T-cell (primary cell): ENCODE measurements at regions not wholly inside any gene's neighbourhood (a gene's known extent, or its start where the extent isn't known, plus 50 kb on each side); places are given as distances from the start of the nearest gene placed in this dataset.

Experiments used
- ATAC-seq, 4 experiments: fragments of 200-7000 bp in 3 of 4; fragments of 150-1000 bp in 1 of 4; cut with Tn5 transposase; replicated peaks in 1 of 4; 1 replicate in 3 of 4; 2 replicates in 1 of 4; pipeline ENCODE4 v1.10.0; 2021; ENCODE audit warnings: moderate library complexity in 3 of 4, mild to moderate bottlenecking in 2 of 4, moderate number of reproducible peaks in 1 of 4
- CTCF ChIA-PET, 2 donors: fragments of 300-600 bp; sonication (Branson Sonifier 250); formaldehyde crosslinking; loops; one replicate each; lab custom pipeline; 2022; ENCODE audit warnings: antibody characterized with exemption in 2 of 2; lab: Charles Lee
- POLR2A ChIA-PET, 2 donors: fragments of 300-600 bp; sonication (Branson Sonifier 250); formaldehyde crosslinking; loops; one replicate each; lab custom pipeline; 2022; ENCODE audit warnings: antibody characterized with exemption in 2 of 2; lab: Charles Lee
- DNase-seq, 35 experiments: peaks; one replicate each; pipeline versions ENCODE4 v3.0.0 to v3.0.0-alpha.2; 2013 to 2023
- H3K27ac ChIP-seq: one replicate; pipeline ENCODE4 v1.5.1; 2013; ENCODE audit warnings: low read length
- H3K27me3 ChIP-seq, 2 experiments: replicated peaks in 1 of 2; 1 replicate in 1 of 2; 2 replicates in 1 of 2; pipeline versions ENCODE4 v1.6.1 to v1.7.0; 2013; ENCODE audit warnings: low read length in 1 of 2, mixed read lengths in 1 of 2; ENCODE audit not compliant: control insufficient read depth in 2 of 2, insufficient read depth in 2 of 2; ENCODE audit errors: extremely low read depth in 1 of 2
- H3K36me3 ChIP-seq, 2 donors: 1 replicate in 1 of 2; 2 replicates in 1 of 2; pipeline versions ENCODE4 v1.6.1 to v1.7.0; 2013; ENCODE audit warnings: low read length in 1 of 2; ENCODE audit not compliant: control insufficient read depth in 2 of 2, insufficient read depth in 1 of 2; ENCODE audit errors: extremely low read depth in 1 of 2
- H3K4me1 ChIP-seq, 2 experiments: 1 replicate in 1 of 2; 2 replicates in 1 of 2; pipeline versions ENCODE4 v1.6.1 to v1.7.0; 2013; ENCODE audit warnings: low read length in 2 of 2, mixed read lengths in 1 of 2; ENCODE audit not compliant: insufficient read depth in 2 of 2, control insufficient read depth in 1 of 2; ENCODE audit errors: extremely low read depth in 1 of 2
- H3K4me3 ChIP-seq, 2 donors: 1 replicate in 1 of 2; 2 replicates in 1 of 2; pipeline versions ENCODE4 v1.5.1 to v1.7.0; 2013; ENCODE audit warnings: mild to moderate bottlenecking in 2 of 2, low read length in 1 of 2, moderate library complexity in 1 of 2; ENCODE audit not compliant: control insufficient read depth in 1 of 2; ENCODE audit errors: extremely low read depth in 1 of 2
- H3K9me3 ChIP-seq: 2 replicates; pipeline ENCODE4 v1.7.0; 2013
- H3K27ac Mint-ChIP-seq, 2 donors: one replicate each; pipeline ENCODE4 v1.8.0; 2020 to 2021; ENCODE audit warnings: mild to moderate bottlenecking in 2 of 2, mixed read lengths in 2 of 2
- H3K27me3 Mint-ChIP-seq, 2 donors: one replicate each; pipeline ENCODE4 v1.8.0; 2021 to 2022; ENCODE audit warnings: mixed read lengths in 2 of 2
- H3K36me3 Mint-ChIP-seq: one replicate; pipeline ENCODE4 v1.8.0; 2021; ENCODE audit warnings: mixed read lengths
- H3K4me1 Mint-ChIP-seq, 3 donors: one replicate each; pipeline ENCODE4 v1.8.0; 2020 to 2022; ENCODE audit warnings: mixed read lengths in 3 of 3, mild to moderate bottlenecking in 1 of 3
- H3K4me3 Mint-ChIP-seq, 3 donors: one replicate each; pipeline ENCODE4 v1.8.0; 2020 to 2022; ENCODE audit warnings: mild to moderate bottlenecking in 3 of 3, mixed read lengths in 3 of 3, moderate library complexity in 3 of 3
- H3K9me3 Mint-ChIP-seq, 3 donors: one replicate each; pipeline ENCODE4 v1.8.0; 2020 to 2022; ENCODE audit warnings: mixed read lengths in 3 of 3
- WGBS: methylation state at CpG from one replicate; pipeline ENCODE4 v1.1.5; 2013; ENCODE audit warnings: missing lambda C conversion rate; ENCODE audit not compliant: insufficient coverage; 5-methylcytosine and 5-hydroxymethylcytosine counted together

- Mint-ChIP-seq H3K36me3 (no peaks in the 10 kb centered on the region), H3K4me1 (peaks cover 0 to 2% (median 0%) of the 10 kb centered on the region in 3 donors), H3K27me3 (peaks cover 1 to 6% of the 10 kb centered on the region in 2 donors), H3K9me3 (peaks cover 3 to 4% (median 4%) of the 10 kb centered on the region in 3 donors), H3K27ac (no peak overlapping the region), H3K4me3 (no peak overlapping the region)
- no peaks in the 10 kb centered on the region for H3K36me3 ChIP-seq
- no peak overlapping the region for H3K4me3 ChIP-seq
- DNase-seq (no peak), ATAC-seq (no peak)
- H3K27ac ChIP-seq = no peak overlapping the region
- ChIA-PET POLR2A (no interaction called here), CTCF (no interaction called here)
- H3K4me1 ChIP-seq = no peaks in the 10 kb centered on the region
- WGBS = 59% methylated on average over 4 of the region's 6 CpGs
- no peaks in the 10 kb centered on the region for H3K27me3 ChIP-seq
- H3K9me3 ChIP-seq = no peaks in the 10 kb centered on the region
Observed at GRCh38 chr7:33814936-33815335, 90.4 kb upstream of the BMPER start.

DNA sequence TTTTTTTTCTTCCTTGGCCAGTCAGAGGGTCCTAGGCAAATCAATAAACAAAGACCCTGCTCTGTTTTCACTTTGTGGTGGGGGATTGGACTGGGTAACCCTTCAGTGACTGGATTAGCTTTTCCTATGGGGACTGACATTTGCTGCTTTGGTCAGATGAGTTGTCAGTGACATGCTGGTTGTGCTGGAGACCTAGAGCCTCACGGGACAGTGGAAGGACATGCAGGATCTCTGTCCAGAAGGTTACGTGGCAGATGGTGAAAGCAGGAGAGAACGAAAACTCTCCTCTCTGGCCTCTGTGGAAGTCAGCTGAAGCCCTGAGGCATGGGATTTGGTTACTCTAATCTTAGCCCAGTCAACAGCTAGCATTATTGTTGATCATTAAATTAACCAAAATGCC is 90.0 kb upstream of the BMPER start:
- H3K36me3 ChIP-seq = no peaks in the 10 kb centered on the region
- WGBS = 89% methylated on average over 3 of the region's 3 CpGs
- CTCF ChIA-PET = no interaction called here
- no peak overlapping the region for H3K4me3 Mint-ChIP-seq
- peaks cover 1 to 6% of the 10 kb centered on the region in 2 donors for H3K27me3 Mint-ChIP-seq
- H3K9me3 ChIP-seq = no peaks in the 10 kb centered on the region
- DNase-seq (no peak), ATAC-seq (no peak)
- H3K4me3 ChIP-seq = no peak overlapping the region
- no peak overlapping the region for H3K27ac ChIP-seq
- H3K9me3 Mint-ChIP-seq = peaks cover 4 to 6% (median 5%) of the 10 kb centered on the region in 3 donors
- H3K36me3 Mint-ChIP-seq = no peaks in the 10 kb centered on the region
- no peak overlapping the region for H3K27ac Mint-ChIP-seq
- H3K27me3 ChIP-seq = no peaks in the 10 kb centered on the region
- H3K4me1 ChIP-seq = no peaks in the 10 kb centered on the region
- POLR2A ChIA-PET = no interaction called here
- peaks cover 0 to 2% (median 0%) of the 10 kb centered on the region in 3 donors for H3K4me1 Mint-ChIP-seq

- ATAC-seq = no peak
- Histone ChIP-seq H3K4me1 (no peaks in the 10 kb centered on the region), H3K27ac (no peak overlapping the region), H3K9me3 (no peaks in the 10 kb centered on the region), H3K36me3 (no peaks in the 10 kb centered on the region), H3K4me3 (no peak overlapping the region), H3K27me3 (no peaks in the 10 kb centered on the region)
- Mint-ChIP-seq H3K27ac (no peak overlapping the region), H3K36me3 (no peaks in the 10 kb centered on the region), H3K4me3 (no peak overlapping the region), H3K9me3 (peaks cover 3 to 6% (median 5%) of the 10 kb centered on the region in 3 donors), H3K27me3 (peaks cover 1 to 6% of the 10 kb centered on the region in 2 donors), H3K4me1 (peaks cover 0 to 2% (median 0%) of the 10 kb centered on the region in 3 donors)
- ChIA-PET CTCF (interaction anchor here (0.5 to 0.9 kb wide), 2 partner anchors 80 to 117 kb away, joined by 3 to 4 read pairs; no protein-coding TSS in a partner anchor), POLR2A (no interaction called here)
- DNase-seq = no peak
Observed at GRCh38 chr7:33816106-33816505, 89.2 kb upstream of the BMPER start.

DNA sequence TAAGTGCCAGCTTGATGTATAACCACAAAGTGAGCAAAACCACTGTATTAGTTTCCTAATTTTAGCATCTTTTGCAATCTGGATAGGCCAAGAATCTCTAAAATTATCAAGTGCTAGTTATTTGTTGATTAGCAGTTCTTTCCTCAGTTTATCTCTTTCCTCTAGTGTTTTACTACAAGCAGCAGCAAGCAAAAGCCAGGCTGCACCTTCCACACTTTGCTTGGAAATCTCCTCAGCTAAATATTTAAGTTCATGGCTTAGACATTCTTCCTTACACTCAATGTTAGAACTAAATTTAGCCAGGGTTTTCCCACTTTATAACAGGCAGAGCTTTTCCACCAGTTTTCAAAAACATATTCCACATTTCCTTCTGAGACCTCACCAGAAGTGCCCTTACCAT is 85.7 kb upstream of the BMPER start:
- Mint-ChIP-seq H3K36me3 (no peaks in the 10 kb centered on the region), H3K27me3 (peaks cover 1 to 6% of the 10 kb centered on the region in 2 donors), H3K4me1 (no peaks in the 10 kb centered on the region), H3K9me3 (peaks cover 0 to 6% (median 5%) of the 10 kb centered on the region in 3 donors), H3K4me3 (no peak overlapping the region), H3K27ac (no peak overlapping the region)
- Histone ChIP-seq H3K4me3 (no peak overlapping the region), H3K36me3 (no peaks in the 10 kb centered on the region), H3K4me1 (no peaks in the 10 kb centered on the region), H3K9me3 (no peaks in the 10 kb centered on the region), H3K27me3 (no peaks in the 10 kb centered on the region), H3K27ac (no peak overlapping the region)
- ChIA-PET CTCF (no interaction called here), POLR2A (no interaction called here)
- no peak for DNase-seq
- no peak for ATAC-seq

GRCh38 chr7:33820206-33820605 is 85.1 kb upstream of the BMPER start:
- Histone ChIP-seq H3K4me1 (no peaks in the 10 kb centered on the region), H3K36me3 (no peaks in the 10 kb centered on the region), H3K4me3 (no peak overlapping the region), H3K27me3 (no peaks in the 10 kb centered on the region), H3K9me3 (no peaks in the 10 kb centered on the region), H3K27ac (no peak overlapping the region)
- ChIA-PET POLR2A (interaction anchor here in 1 of 2 donors (0.6 kb wide), 1 partner anchor 13 kb away, joined by 3 read pairs; no protein-coding TSS in a partner anchor), CTCF (no interaction called here)
- H3K36me3 Mint-ChIP-seq = no peaks in the 10 kb centered on the region
- no peak overlapping the region for H3K27ac Mint-ChIP-seq
- DNase-seq (no peak), ATAC-seq (no peak)
- WGBS = 75% methylated on average over 1 of the region's 2 CpGs
- peaks cover 1 to 6% of the 10 kb centered on the region in 2 donors for H3K27me3 Mint-ChIP-seq
- H3K9me3 Mint-ChIP-seq = peaks cover 0 to 6% (median 5%) of the 10 kb centered on the region in 3 donors
- no peak overlapping the region for H3K4me3 Mint-ChIP-seq
- H3K4me1 Mint-ChIP-seq = no peaks in the 10 kb centered on the region

GRCh38 chr7:33821970-33822369 is 83.4 kb upstream of the BMPER start:
- WGBS = no CpG with 5 or more reads among the region's 2 CpGs
- Histone ChIP-seq H3K27me3 (no peaks in the 10 kb centered on the region), H3K4me3 (no peak overlapping the region), H3K4me1 (no peaks in the 10 kb centered on the region), H3K9me3 (no peaks in the 10 kb centered on the region), H3K36me3 (no peaks in the 10 kb centered on the region), H3K27ac (no peak overlapping the region)
- DNase-seq (no peak), ATAC-seq (no peak)
- no peak overlapping the region for H3K27ac Mint-ChIP-seq
- no peaks in the 10 kb centered on the region for H3K36me3 Mint-ChIP-seq
- H3K27me3 Mint-ChIP-seq = peaks cover 1 to 6% of the 10 kb centered on the region in 2 donors
- no peaks in the 10 kb centered on the region for H3K4me1 Mint-ChIP-seq
- POLR2A ChIA-PET = no interaction called here
- peaks cover 0 to 6% (median 5%) of the 10 kb centered on the region in 3 donors for H3K9me3 Mint-ChIP-seq
- CTCF ChIA-PET = no interaction called here
- H3K4me3 Mint-ChIP-seq = no peak overlapping the region

DNA sequence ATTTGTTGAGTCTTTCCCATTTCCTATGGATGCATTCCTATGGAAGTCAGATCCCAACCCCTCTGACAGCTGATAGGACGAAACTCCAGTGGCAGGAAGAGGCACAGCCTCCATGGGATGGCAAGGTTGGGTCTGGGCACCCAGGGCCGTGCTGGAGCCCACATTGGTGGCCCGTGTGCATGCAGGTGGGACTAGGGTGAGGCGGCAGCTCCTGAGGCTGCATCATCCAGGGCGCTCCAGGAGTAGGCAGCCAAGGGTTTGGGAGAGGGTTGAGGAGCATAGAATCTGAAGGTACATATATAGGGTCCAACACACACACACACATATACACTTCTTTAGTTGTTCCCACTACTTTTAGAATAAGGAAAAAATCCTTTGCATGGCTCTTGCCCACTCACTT is 81.4 kb upstream of the BMPER start:
- no peak overlapping the region for H3K27ac Mint-ChIP-seq
- CTCF ChIA-PET = no interaction called here
- WGBS = 0% methylated on average over 1 of the region's 5 CpGs
- DNase-seq (no peak), ATAC-seq (no peak)
- H3K9me3 Mint-ChIP-seq = peaks cover 0 to 6% (median 5%) of the 10 kb centered on the region in 3 donors
- H3K9me3 ChIP-seq = no peaks in the 10 kb centered on the region
- POLR2A ChIA-PET = no interaction called here
- H3K27me3 ChIP-seq = no peaks in the 10 kb centered on the region
- H3K4me1 ChIP-seq = no peaks in the 10 kb centered on the region
- no peak overlapping the region for H3K4me3 ChIP-seq
- H3K36me3 ChIP-seq = no peaks in the 10 kb centered on the region
- no peaks in the 10 kb centered on the region for H3K4me1 Mint-ChIP-seq
- no peaks in the 10 kb centered on the region for H3K36me3 Mint-ChIP-seq
- no peaks in the 10 kb centered on the region for H3K27me3 Mint-ChIP-seq
- H3K27ac ChIP-seq = no peak overlapping the region
- H3K4me3 Mint-ChIP-seq = no peak overlapping the region
